Peyer's patch (tissue), 4 donors: ENCODE measurements at regions not wholly inside any gene's neighbourhood (a gene's known extent, or its start where the extent isn't known, plus 50 kb on each side); places are given as distances from the start of the nearest gene placed in this dataset.

Source experiments
- CTCF ChIP-seq, 6 experiments: fragments of 450-650 bp in 4 of 6; fragments of 200-600 bp in 2 of 6; sonication (generic) in 1 of 6; IDR thresholded peaks; one replicate each; pipeline ENCODE4 v1.5.1; 2017 to 2019; ENCODE audit warnings: antibody characterized with exemption in 6 of 6, mild to moderate bottlenecking in 3 of 6, moderate library complexity in 1 of 6
- POLR2A ChIP-seq, 2 donors: fragments of 450-650 bp; IDR thresholded peaks; one replicate each; pipeline ENCODE4 v1.5.1; 2017; ENCODE audit warnings: antibody characterized with exemption in 2 of 2, mild to moderate bottlenecking in 2 of 2, moderate library complexity in 2 of 2

DNA sequence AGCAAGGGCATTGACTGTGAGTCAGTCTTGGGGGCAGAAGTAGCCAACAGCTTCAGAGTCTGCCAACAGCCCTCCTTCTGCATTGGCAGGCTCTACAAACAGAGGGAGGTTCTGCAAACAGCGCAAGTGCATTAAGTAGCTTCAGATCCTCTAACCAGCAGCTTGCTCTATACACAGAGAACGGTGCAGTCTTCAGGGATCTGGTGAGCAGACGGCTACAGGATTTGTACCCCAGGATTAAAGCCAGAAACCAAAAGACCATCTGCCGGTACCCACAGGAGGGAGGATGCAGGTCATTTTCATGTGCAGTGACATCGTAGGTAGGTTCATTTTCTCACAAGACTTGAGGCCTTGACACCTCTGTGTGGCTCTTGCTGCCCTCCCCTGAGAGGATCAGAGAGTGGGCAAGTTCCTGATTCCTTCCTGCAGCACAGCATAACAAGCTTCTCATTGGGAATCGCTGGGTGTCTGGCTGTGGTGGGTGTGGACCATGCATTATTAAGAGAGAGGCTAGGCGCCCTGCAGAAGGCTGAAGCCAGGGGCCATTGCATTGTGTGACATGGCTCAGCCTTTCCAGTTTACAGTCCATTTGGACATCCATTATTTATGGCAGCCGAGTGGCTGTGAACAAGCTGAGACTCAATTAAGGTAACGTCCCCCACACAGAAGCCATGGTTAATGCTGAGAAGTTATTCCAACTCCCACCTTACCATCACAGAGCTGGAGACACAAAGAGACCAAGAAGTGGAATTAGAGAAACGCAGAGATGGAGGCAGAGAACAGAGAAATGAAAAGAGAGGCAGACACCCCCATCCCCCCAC is 250.0 kb downstream of the LRFN2 start:
- no peak for TF ChIP-seq CTCF (IDR thresholded peaks at IDR 0.05)
- no peak for TF ChIP-seq POLR2A (IDR thresholded peaks at IDR 0.05)
